HCT116 (cell line): ENCODE measurements at regions not wholly inside any gene's neighbourhood (a gene's known extent, or its start where the extent isn't known, plus 50 kb on each side); places are given as distances from the start of the nearest gene placed in this dataset.

Source experiments
- ATAC-seq: fragments of 200-7000 bp; cut with Tn5 transposase; 2 replicates; pipeline ENCODE4 v1.9.1; 2020; ENCODE audit warnings: mild to moderate bottlenecking, moderate library complexity
- BruUV-seq: library from RNA; stranded (reverse); fragments of 400-500 nt; replicated peaks from 2 replicates; lab custom pipeline; 2021; lab: Mats Ljungman, UMichigan
- CTCF ChIA-PET: fragments of 300-600 bp; sonication (Branson Sonifier 250); formaldehyde crosslinking; loops from one replicate; lab custom pipeline; 2021; ENCODE audit warnings: antibody characterized with exemption; lab: Charles Lee
- POLR2A ChIA-PET: fragments of 300-600, 350-600 bp; sonication (Branson Sonifier 250); formaldehyde crosslinking; loops from one replicate; lab custom pipeline; 2021; ENCODE audit warnings: antibody characterized with exemption; lab: Charles Lee
- RAD21 ChIA-PET, 2 experiments: fragments of 300-600 bp; sonication (Branson Sonifier 250); formaldehyde crosslinking; loops; one replicate each; lab custom pipeline; 2023; ENCODE audit warnings: low total read pairs in 2 of 2; ENCODE audit not compliant: uncharacterized antibody in 2 of 2, unreplicated experiment in 2 of 2, low non-redundant PET in 1 of 2; lab: Charles Lee
- DNase-seq: peaks from one replicate; pipeline ENCODE4 v3.0.0-alpha.2; 2010; ENCODE audit warnings: low read depth, low spot score
- H2AFZ ChIP-seq: fragments of 200-600 bp; shearing (Covaris generic), sonication (generic); 2 replicates; pipeline ENCODE4 v1.6.1; 2017; ENCODE audit warnings: low read depth, mixed run types, mixed read lengths, antibody characterized with exemption, low read length; ENCODE audit not compliant: poor library complexity, severe bottlenecking
- H3K27ac ChIP-seq: 2 replicates; pipeline ENCODE4 v1.5.1; 2012; ENCODE audit warnings: low read depth, low read length
- H3K27me3 ChIP-seq: fragments of 200-600 bp; sonication (generic); 2 replicates; pipeline ENCODE4 v1.6.1; 2016; ENCODE audit warnings: mixed run types, low read length, mixed read lengths; ENCODE audit not compliant: insufficient read depth
- H3K36me3 ChIP-seq, 2 experiments: fragments of 200-500 bp in 1 of 2; fragments of 200-600 bp in 1 of 2; sonication (Bioruptor generic) in 1 of 2; sonication (generic) in 1 of 2; 2 replicates each; pipeline versions ENCODE4 v1.5.1 to v1.6.1; 2014 to 2016; ENCODE audit warnings: low read length in 2 of 2, inconsistent platforms in 1 of 2, mixed read lengths in 1 of 2, mixed run types in 1 of 2; ENCODE audit not compliant: insufficient read depth in 2 of 2, control insufficient read depth in 1 of 2
- H3K4me1 ChIP-seq, 2 experiments: fragments of 200-600 bp in 1 of 2; sonication (generic) in 1 of 2; 2 replicates each; pipeline versions ENCODE4 v1.5.1 to v1.6.1; 2012 to 2017; ENCODE audit warnings: low read length in 2 of 2, inconsistent platforms in 1 of 2, mild to moderate bottlenecking in 1 of 2, mixed read lengths in 1 of 2, mixed run types in 1 of 2, moderate library complexity in 1 of 2; ENCODE audit not compliant: insufficient read depth in 2 of 2, control insufficient read depth in 1 of 2
- H3K4me2 ChIP-seq: fragments of 200-600 bp; sonication (generic); 2 replicates; pipeline ENCODE4 v1.6.1; 2017; ENCODE audit warnings: mixed run types, low read length, mixed read lengths
- H3K4me3 ChIP-seq, 2 experiments: fragments of 200-600 bp in 1 of 2; sonication (generic) in 1 of 2; replicated peaks in 1 of 2; 2 replicates each; pipeline ENCODE4 v1.5.1; 2011 to 2016; ENCODE audit warnings: low read length in 2 of 2, control low read depth in 1 of 2, low read depth in 1 of 2, mild to moderate bottlenecking in 1 of 2, mixed read lengths in 1 of 2, mixed run types in 1 of 2
- H3K79me2 ChIP-seq: fragments of 200-600 bp; sonication (generic); 2 replicates; pipeline ENCODE4 v1.6.1; 2017; ENCODE audit warnings: mild to moderate bottlenecking, mixed run types, low read length, moderate library complexity, mixed read lengths; ENCODE audit not compliant: insufficient read depth
- H3K9ac ChIP-seq: fragments of 200-600 bp; sonication (generic); 2 replicates; pipeline ENCODE4 v1.6.1; 2016; ENCODE audit warnings: low read length, mixed read lengths
- H3K9me2 ChIP-seq: fragments of 200-600 bp; sonication (generic), shearing (Covaris generic); 2 replicates; pipeline ENCODE4 v1.6.1; 2017; ENCODE audit warnings: mixed run types, mild to moderate bottlenecking, moderate library complexity; ENCODE audit not compliant: insufficient read depth
- H3K9me3 ChIP-seq, 2 experiments: fragments of 200-500 bp in 1 of 2; fragments of 200-600 bp in 1 of 2; sonication (Bioruptor generic) in 1 of 2; sonication (generic) in 1 of 2; 2 replicates each; pipeline ENCODE4 v1.6.1; 2014 to 2017; ENCODE audit warnings: low read length in 2 of 2, mixed read lengths in 2 of 2, inconsistent platforms in 1 of 2, low read depth in 1 of 2, mild to moderate bottlenecking in 1 of 2, mixed run types in 1 of 2, moderate library complexity in 1 of 2; ENCODE audit not compliant: control insufficient read depth in 1 of 2, insufficient read depth in 1 of 2
- H4K20me1 ChIP-seq: fragments of 200-600 bp; sonication (generic), shearing (Covaris generic); 2 replicates; pipeline ENCODE4 v1.6.1; 2017; ENCODE audit warnings: mixed run types, mild to moderate bottlenecking, moderate library complexity; ENCODE audit not compliant: insufficient read depth
- ATF3 ChIP-seq: IDR thresholded peaks from 2 replicates; pipeline ENCODE4 v1.6.1; 2012
- CBX3 ChIP-seq: IDR thresholded peaks from 2 replicates; pipeline ENCODE4 v1.6.1; 2012; ENCODE audit warnings: low read depth
- CEBPB ChIP-seq: IDR thresholded peaks from 2 replicates; pipeline ENCODE4 v1.6.1; 2012; ENCODE audit warnings: low read depth
- EGR1 ChIP-seq: IDR thresholded peaks from 2 replicates; pipeline ENCODE4 v1.6.1; 2012; ENCODE audit warnings: low read depth
- ELF1 ChIP-seq: IDR thresholded peaks from 2 replicates; pipeline ENCODE4 v1.6.1; 2012; ENCODE audit warnings: low read depth, borderline replicate concordance
- EZH2 ChIP-seq: fragments of 200-600 bp; sonication (generic); IDR thresholded peaks from 2 replicates; pipeline ENCODE4 v1.6.1; 2017; ENCODE audit warnings: antibody characterized with exemption, mixed run types
- EZH2phosphoT487 ChIP-seq: fragments of 200-600 bp; IDR thresholded peaks from 2 replicates; pipeline ENCODE4 v1.6.1; 2018; ENCODE audit warnings: antibody characterized with exemption, borderline replicate concordance
- POLR2A ChIP-seq: IDR thresholded peaks from 2 replicates; pipeline ENCODE4 v1.7.0; 2011; ENCODE audit warnings: borderline replicate concordance; ENCODE audit not compliant: insufficient read depth, insufficient read length; ENCODE audit errors: extremely low read depth
- POLR2AphosphoS5 ChIP-seq: IDR thresholded peaks from 2 replicates; pipeline ENCODE4 v1.6.1; 2011; ENCODE audit warnings: mild to moderate bottlenecking, low read depth, low read length, moderate library complexity
- SIN3A ChIP-seq: IDR thresholded peaks from 2 replicates; pipeline ENCODE4 v1.6.1; 2012; ENCODE audit warnings: low read depth
- YY1 ChIP-seq: IDR thresholded peaks from 2 replicates; pipeline ENCODE4 v1.6.1; 2011; ENCODE audit warnings: low read length, low read depth, moderate library complexity, mild to moderate bottlenecking; ENCODE audit not compliant: insufficient replicate concordance; ENCODE audit errors: extremely low read depth
- ZBTB33 ChIP-seq: IDR thresholded peaks from 2 replicates; pipeline ENCODE4 v1.6.1; 2011; ENCODE audit warnings: mild to moderate bottlenecking, low read length, moderate library complexity; ENCODE audit not compliant: insufficient replicate concordance; ENCODE audit errors: extremely low read depth
- ZFX ChIP-seq: fragments of 450-650 bp; IDR thresholded peaks from 2 replicates; pipeline ENCODE4 v1.6.1; 2017
- ZNF274 ChIP-seq: fragments of 200-500 bp; sonication (Bioruptor generic); IDR thresholded peaks from 2 replicates; pipeline ENCODE4 v1.6.1; 2014; ENCODE audit warnings: mild to moderate bottlenecking, low read depth, low read length, inconsistent platforms
- intact Hi-C: fragments of 100-400 bp; cut with micrococcal nuclease; formaldehyde crosslinking; loops from 2 replicates; pipeline ENCODE4 v1.10.0; 2022

GRCh38 chr3:73766599-73767381 lies 142.0 kb upstream of the PDZRN3 start:
- Histone ChIP-seq H3K9me3 (peaks cover 0 to 24% of the 10 kb centered on the region in 2 experiments; a peak in 1 of 4 replicates), H3K4me3 (no peak overlapping the region), H3K4me2 (no peak overlapping the region), H3K79me2 (no peaks in the 10 kb centered on the region), H3K27me3 (no peaks in the 10 kb centered on the region), H3K9ac (no peak overlapping the region), H3K4me1 (no peaks in the 10 kb centered on the region), H4K20me1 (no peaks in the 10 kb centered on the region), H3K36me3 (no peaks in the 10 kb centered on the region), H3K9me2 (no peaks in the 10 kb centered on the region), H3K27ac (no peak overlapping the region), H2AFZ (no peak overlapping the region)
- intact Hi-C loops: no loop called here
- ChIA-PET RAD21 (no interaction called here), CTCF (no interaction called here), POLR2A (no interaction called here)
- no peak for TF ChIP-seq ZBTB33
- no peak for TF ChIP-seq SIN3A
- no peak for TF ChIP-seq CBX3
- TF ChIP-seq CEBPB: no peak
- no peak for TF ChIP-seq EZH2
- no peak for TF ChIP-seq ELF1
- TF ChIP-seq POLR2AphosphoS5: no peak
- TF ChIP-seq ZFX: no peak
- no peak for TF ChIP-seq ZNF274
- no peak for TF ChIP-seq POLR2A
- TF ChIP-seq EZH2phosphoT487: no peak
- TF ChIP-seq EGR1: no peak
- TF ChIP-seq ATF3: no peak
- TF ChIP-seq YY1: no peak
- DNase-seq: no peak
- no TSS peak for BruUV-seq
- no peak for ATAC-seq
